Natural killer cell (primary cell): ENCODE measurements at regions not wholly inside any gene's neighbourhood (a gene's known extent, or its start where the extent isn't known, plus 50 kb on each side); places are given as distances from the start of the nearest gene placed in this dataset.

ENCODE experiments used
- ATAC-seq, 3 donors: fragments of 150-1000 bp in 2 of 3; fragments of 200-7000 bp in 1 of 3; cut with Tn5 transposase; 1 replicate in 1 of 3; 2 replicates in 2 of 3; pipeline ENCODE4 v1.10.0; 2021; ENCODE audit warnings: mild to moderate bottlenecking in 2 of 3, moderate library complexity in 2 of 3
- DNase-seq, 2 donors: peaks; one replicate each; pipeline versions ENCODE4 v3.0.0 to v3.0.0-alpha.2; 2013 to 2021; ENCODE audit warnings: mixed read lengths in 1 of 2
- H3K27ac ChIP-seq: one replicate; pipeline ENCODE4 v1.5.1; 2013; ENCODE audit warnings: mild to moderate bottlenecking, low read length
- H3K27me3 ChIP-seq: one replicate; pipeline ENCODE4 v1.6.1; 2013; ENCODE audit warnings: low read length; ENCODE audit not compliant: control insufficient read depth, insufficient read depth
- H3K36me3 ChIP-seq: one replicate; pipeline ENCODE4 v1.6.1; 2013; ENCODE audit warnings: low read length; ENCODE audit not compliant: control insufficient read depth, insufficient read depth
- H3K4me1 ChIP-seq: one replicate; pipeline ENCODE4 v1.6.1; 2013; ENCODE audit warnings: low read length; ENCODE audit not compliant: control insufficient read depth, insufficient read depth
- H3K4me3 ChIP-seq: one replicate; pipeline ENCODE4 v1.5.1; 2013; ENCODE audit warnings: low read length
- H3K9me3 ChIP-seq: one replicate; pipeline ENCODE4 v1.6.1; 2013; ENCODE audit warnings: low read length; ENCODE audit not compliant: control insufficient read depth, insufficient read depth
- H3K27ac Mint-ChIP-seq, 2 donors: one replicate each; pipeline ENCODE4 v1.8.0; 2022; ENCODE audit warnings: mild to moderate bottlenecking in 2 of 2, mixed read lengths in 2 of 2, moderate library complexity in 1 of 2
- H3K27me3 Mint-ChIP-seq, 2 donors: one replicate each; pipeline ENCODE4 v1.8.0; 2022; ENCODE audit warnings: low read depth in 2 of 2, mixed read lengths in 2 of 2
- H3K36me3 Mint-ChIP-seq: one replicate; pipeline ENCODE4 v1.8.0; 2022; ENCODE audit warnings: mixed read lengths
- H3K4me1 Mint-ChIP-seq, 2 donors: one replicate each; pipeline ENCODE4 v1.8.0; 2022; ENCODE audit warnings: mixed read lengths in 2 of 2
- H3K4me3 Mint-ChIP-seq: one replicate; pipeline ENCODE4 v1.8.0; 2022; ENCODE audit warnings: mild to moderate bottlenecking, moderate library complexity, mixed read lengths
- H3K9me3 Mint-ChIP-seq, 2 donors: one replicate each; pipeline ENCODE4 v1.8.0; 2022; ENCODE audit warnings: mixed read lengths in 2 of 2
- WGBS: methylation state at CpG from one replicate; pipeline ENCODE4 v1.1.7; 2013; ENCODE audit warnings: missing lambda C conversion rate; ENCODE audit not compliant: insufficient coverage; 5-methylcytosine and 5-hydroxymethylcytosine counted together
- intact Hi-C: fragments of 100-400 bp; cut with micrococcal nuclease; formaldehyde crosslinking; loops from one replicate; pipeline ENCODE4 v1.14.2; 2022
- TF ChIP-seq, protein P1 (sequence below): fragments of 200-600 bp; IDR thresholded peaks from one replicate; pipeline ENCODE4 v1.8.0; 2022; ENCODE audit warnings: antibody characterized with exemption

DNA sequence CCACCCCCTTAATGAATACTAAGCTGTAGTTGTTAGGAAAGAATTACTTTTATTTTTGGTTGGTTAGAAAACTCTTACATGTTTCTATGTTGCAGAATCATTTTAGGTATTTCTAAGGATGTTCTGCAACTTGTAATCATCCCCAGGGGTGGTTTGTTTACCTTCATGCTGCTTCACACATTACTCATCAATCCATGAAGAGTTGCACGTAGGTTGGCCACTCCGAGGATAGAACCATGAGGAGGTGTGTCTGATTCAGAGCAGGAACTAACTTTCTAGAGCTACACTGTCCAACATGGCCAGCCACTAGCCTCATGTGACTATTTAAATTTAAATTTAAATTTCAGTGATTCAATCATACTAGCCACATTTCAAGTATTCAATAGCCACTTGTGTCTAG lies 127.2 kb upstream of the FRMPD4 start:
- H3K9me3 Mint-ChIP-seq: peaks cover 0 to 2% of the 10 kb centered on the region in 2 donors
- 67% methylated on average over 1 of the region's 2 CpGs for WGBS
- peaks cover 0 to 5% of the 10 kb centered on the region in 2 donors for H3K4me1 Mint-ChIP-seq
- DNase-seq (no peak), ATAC-seq (no peak)
- Histone ChIP-seq H3K4me3 (no peak overlapping the region), H3K36me3 (no peaks in the 10 kb centered on the region), H3K4me1 (no peaks in the 10 kb centered on the region), H3K27ac (no peak overlapping the region), H3K9me3 (no peaks in the 10 kb centered on the region), H3K27me3 (no peaks in the 10 kb centered on the region)
- H3K27me3 Mint-ChIP-seq: no peaks in the 10 kb centered on the region
- H3K4me3 Mint-ChIP-seq: no peak overlapping the region
- H3K36me3 Mint-ChIP-seq: no peaks in the 10 kb centered on the region
- TF ChIP-seq, protein P1, sequence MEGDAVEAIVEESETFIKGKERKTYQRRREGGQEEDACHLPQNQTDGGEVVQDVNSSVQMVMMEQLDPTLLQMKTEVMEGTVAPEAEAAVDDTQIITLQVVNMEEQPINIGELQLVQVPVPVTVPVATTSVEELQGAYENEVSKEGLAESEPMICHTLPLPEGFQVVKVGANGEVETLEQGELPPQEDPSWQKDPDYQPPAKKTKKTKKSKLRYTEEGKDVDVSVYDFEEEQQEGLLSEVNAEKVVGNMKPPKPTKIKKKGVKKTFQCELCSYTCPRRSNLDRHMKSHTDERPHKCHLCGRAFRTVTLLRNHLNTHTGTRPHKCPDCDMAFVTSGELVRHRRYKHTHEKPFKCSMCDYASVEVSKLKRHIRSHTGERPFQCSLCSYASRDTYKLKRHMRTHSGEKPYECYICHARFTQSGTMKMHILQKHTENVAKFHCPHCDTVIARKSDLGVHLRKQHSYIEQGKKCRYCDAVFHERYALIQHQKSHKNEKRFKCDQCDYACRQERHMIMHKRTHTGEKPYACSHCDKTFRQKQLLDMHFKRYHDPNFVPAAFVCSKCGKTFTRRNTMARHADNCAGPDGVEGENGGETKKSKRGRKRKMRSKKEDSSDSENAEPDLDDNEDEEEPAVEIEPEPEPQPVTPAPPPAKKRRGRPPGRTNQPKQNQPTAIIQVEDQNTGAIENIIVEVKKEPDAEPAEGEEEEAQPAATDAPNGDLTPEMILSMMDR: no peak
- intact Hi-C loops: no loop called here
- H3K27ac Mint-ChIP-seq: no peak overlapping the region

DNA sequence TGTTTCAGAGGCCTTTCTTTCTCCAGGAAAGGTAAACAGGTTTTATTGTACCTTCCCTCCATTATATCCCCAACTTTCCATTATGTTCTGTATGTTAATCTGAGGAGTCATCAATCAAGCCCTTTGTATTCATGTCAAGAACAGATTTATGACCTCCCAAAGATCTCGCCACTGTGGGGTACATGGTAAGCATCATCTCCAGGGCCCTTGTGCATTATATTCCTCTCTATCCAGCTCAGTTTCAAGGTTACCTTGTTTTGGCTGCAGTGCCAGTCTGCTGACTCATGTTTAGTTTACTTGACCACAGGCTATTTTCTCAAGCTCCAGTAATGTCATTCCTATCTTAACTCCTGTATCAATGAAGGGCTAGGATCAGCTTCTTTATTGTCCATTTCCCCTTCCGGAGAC lies 125.1 kb upstream of the FRMPD4 start:
- Mint-ChIP-seq H3K9me3 (peaks cover 0 to 2% of the 10 kb centered on the region in 2 donors), H3K4me3 (no peak overlapping the region), H3K27me3 (no peaks in the 10 kb centered on the region), H3K36me3 (no peaks in the 10 kb centered on the region), H3K4me1 (no peaks in the 10 kb centered on the region), H3K27ac (no peak overlapping the region)
- ATAC-seq (no peak), DNase-seq (no peak)
- H3K9me3 ChIP-seq: no peaks in the 10 kb centered on the region
- H3K4me1 ChIP-seq: no peaks in the 10 kb centered on the region
- no peak overlapping the region for H3K4me3 ChIP-seq
- no peak overlapping the region for H3K27ac ChIP-seq
- WGBS: 50% methylated on average over 2 of the region's 2 CpGs
- TF ChIP-seq, protein P1: no peak
- intact Hi-C loops: no loop called here
- H3K27me3 ChIP-seq: no peaks in the 10 kb centered on the region
- H3K36me3 ChIP-seq: no peaks in the 10 kb centered on the region

DNA sequence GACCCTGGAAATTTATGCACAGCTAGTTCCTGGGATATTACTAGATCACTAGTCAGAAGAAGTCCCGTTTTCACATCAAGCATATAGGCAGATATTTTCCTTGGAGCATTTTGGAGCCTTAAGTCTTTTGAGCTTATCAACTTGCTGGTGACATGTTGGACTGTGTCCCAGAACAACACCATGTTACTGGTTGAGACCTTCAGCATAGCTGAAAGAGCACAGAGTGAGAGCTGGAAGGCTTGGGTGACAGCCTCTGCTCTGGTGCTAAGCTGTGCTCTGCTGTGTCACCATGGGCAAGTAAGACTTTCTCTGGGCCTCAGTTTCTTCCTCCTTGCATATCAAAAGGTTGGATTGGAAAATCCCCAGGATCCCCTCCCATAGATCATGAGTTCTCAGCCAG lies 116.6 kb upstream of the FRMPD4 start:
- Mint-ChIP-seq H3K9me3 (peaks cover 0 to 2% of the 10 kb centered on the region in 2 donors), H3K4me1 (no peaks in the 10 kb centered on the region), H3K36me3 (no peaks in the 10 kb centered on the region), H3K27me3 (no peaks in the 10 kb centered on the region), H3K27ac (no peak overlapping the region), H3K4me3 (no peak overlapping the region)
- DNase-seq: no peak
- ATAC-seq: no peak
- Histone ChIP-seq H3K27ac (no peak overlapping the region), H3K9me3 (no peaks in the 10 kb centered on the region), H3K27me3 (no peaks in the 10 kb centered on the region), H3K4me1 (no peaks in the 10 kb centered on the region), H3K4me3 (no peak overlapping the region), H3K36me3 (no peaks in the 10 kb centered on the region)
- WGBS: 100% methylated on average over 1 of the region's 1 CpG
- intact Hi-C loops: no loop called here
- TF ChIP-seq, protein P1: no peak

DNA sequence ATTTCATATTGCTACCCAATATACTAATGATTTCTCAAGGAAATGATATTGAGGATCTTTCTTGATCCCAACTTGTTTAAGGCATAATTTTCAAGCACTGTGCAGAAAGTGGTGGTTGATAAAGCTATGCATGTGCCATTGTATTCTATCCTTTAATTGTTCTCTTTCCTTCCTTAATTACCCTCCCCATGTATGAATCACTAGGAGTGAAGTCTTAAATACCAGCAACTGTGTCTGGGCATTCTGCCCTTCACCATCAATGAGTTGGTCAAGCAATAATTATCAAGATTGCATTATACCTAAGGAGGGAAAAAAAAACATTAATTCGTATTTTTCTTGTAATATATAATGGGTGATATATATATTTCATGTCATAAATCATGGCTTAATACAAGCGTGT lies 111.8 kb upstream of the FRMPD4 start:
- Mint-ChIP-seq H3K36me3 (no peaks in the 10 kb centered on the region), H3K4me3 (no peak overlapping the region), H3K9me3 (peaks cover 0 to 2% of the 10 kb centered on the region in 2 donors), H3K4me1 (no peaks in the 10 kb centered on the region), H3K27me3 (no peaks in the 10 kb centered on the region), H3K27ac (no peak overlapping the region)
- Histone ChIP-seq H3K9me3 (no peaks in the 10 kb centered on the region), H3K36me3 (no peaks in the 10 kb centered on the region), H3K4me1 (no peaks in the 10 kb centered on the region), H3K4me3 (no peak overlapping the region), H3K27me3 (no peaks in the 10 kb centered on the region), H3K27ac (no peak overlapping the region)
- no peak for DNase-seq
- TF ChIP-seq, protein P1: no peak
- no CpG with 5 or more reads among the region's 2 CpGs for WGBS
- intact Hi-C loops: no loop called here
- no peak for ATAC-seq
